Stimulated activated CD8-positive, alpha-beta memory T cell treated with anti-CD3 and anti-CD28 coated beads, Interleukin-7, amount 100 ng/mL, for 48 hours (primary cell): ENCODE measurements at regions not wholly inside any gene's neighbourhood (a gene's known extent, or its start where the extent isn't known, plus 50 kb on each side); places are given as distances from the start of the nearest gene placed in this dataset.
"Not testable (repeated sequence)": the region's sequence is repeated elsewhere in the genome, so short reads cannot be mapped to it uniquely, and the experiment has no call there.

ENCODE experiments used
- DNase-seq, 2 donors: peaks; one replicate each; pipeline ENCODE4 v3.0.0-alpha.2; 2020; ENCODE audit warnings: low read depth in 1 of 2; ENCODE audit errors: extremely low read depth in 1 of 2

- DNase-seq, result no peak
Observed at GRCh38 chr16:7867831-7868230, 535.2 kb downstream of the RBFOX1 start.

DNA sequence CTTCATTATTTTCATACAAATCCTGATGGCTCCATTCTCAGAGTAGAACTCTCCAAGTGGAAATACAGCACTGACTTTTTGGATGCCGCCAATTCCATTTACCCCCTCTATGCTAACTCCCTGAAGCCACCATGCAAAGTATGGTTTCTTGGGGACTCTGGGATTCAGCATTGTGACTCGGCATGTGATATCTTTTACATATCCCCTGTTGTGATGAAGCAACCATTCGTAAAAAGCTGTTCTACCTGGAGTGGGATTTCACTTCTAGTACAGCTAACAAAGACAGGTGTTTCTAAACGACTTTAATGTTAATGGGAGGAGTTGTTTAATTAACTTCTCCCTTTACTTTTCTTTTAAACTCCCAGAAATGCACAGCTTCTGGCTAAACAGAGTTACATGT, 533.5 kb downstream of the RBFOX1 start:
- no peak for DNase-seq

GRCh38 chr16:7865393-7865792, 532.7 kb downstream of the RBFOX1 start:
- not testable (repeated sequence) for DNase-seq

- DNase-seq, result no peak
Observed at GRCh38 chr16:7861891-7862582, 529.4 kb downstream of the RBFOX1 start.

- DNase-seq, result no peak
Observed at GRCh38 chr16:7853197-7853596, 520.6 kb downstream of the RBFOX1 start.

DNA sequence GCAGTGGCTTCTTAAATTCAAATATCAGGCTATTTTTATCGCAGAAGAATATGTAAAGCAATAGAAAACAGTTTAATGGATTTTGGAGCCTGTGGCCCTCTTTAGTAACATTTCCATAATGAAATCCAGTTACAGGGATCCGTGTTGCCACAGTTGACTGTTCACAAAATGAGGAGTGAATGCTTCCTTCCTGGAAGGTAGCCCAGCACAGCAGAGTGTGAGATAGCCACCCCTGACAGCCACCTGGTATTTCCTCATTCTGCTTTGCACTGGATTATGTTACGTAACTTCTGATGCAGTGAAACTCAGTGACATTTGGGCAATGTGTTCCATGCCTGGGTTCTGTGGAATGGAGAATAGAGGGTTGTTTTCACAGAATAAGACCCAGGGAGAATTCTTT, 517.2 kb downstream of the RBFOX1 start:
- no peak for DNase-seq

GRCh38 chr16:7843261-7843660, 510.6 kb downstream of the RBFOX1 start:
- DNase-seq, result no peak

GRCh38 chr16:7839568-7839967, 506.9 kb downstream of the RBFOX1 start:
- no peak for DNase-seq

GRCh38 chr16:7834771-7835431, 502.3 kb downstream of the RBFOX1 start:
- DNase-seq, result no peak

DNA sequence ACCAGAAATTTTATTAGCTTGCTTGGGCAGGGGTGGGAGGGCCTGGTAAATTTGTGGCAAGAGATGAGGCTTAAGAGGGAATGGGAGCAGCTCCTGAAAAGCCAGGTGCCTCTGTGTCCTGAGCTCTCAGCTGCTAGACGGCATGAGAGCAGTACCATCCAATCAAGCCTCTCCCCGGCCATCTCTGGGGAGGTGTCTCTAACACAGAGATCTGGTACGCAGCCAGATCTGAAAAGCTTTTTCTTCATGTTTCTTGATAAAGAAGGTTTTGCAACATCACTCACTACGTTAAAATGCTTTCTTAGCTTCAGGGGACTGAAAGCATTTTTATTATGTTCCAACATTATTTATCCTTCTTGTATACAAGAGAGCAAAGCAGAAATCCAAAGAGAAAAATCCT, 488.2 kb downstream of the RBFOX1 start:
- no peak for DNase-seq

DNA sequence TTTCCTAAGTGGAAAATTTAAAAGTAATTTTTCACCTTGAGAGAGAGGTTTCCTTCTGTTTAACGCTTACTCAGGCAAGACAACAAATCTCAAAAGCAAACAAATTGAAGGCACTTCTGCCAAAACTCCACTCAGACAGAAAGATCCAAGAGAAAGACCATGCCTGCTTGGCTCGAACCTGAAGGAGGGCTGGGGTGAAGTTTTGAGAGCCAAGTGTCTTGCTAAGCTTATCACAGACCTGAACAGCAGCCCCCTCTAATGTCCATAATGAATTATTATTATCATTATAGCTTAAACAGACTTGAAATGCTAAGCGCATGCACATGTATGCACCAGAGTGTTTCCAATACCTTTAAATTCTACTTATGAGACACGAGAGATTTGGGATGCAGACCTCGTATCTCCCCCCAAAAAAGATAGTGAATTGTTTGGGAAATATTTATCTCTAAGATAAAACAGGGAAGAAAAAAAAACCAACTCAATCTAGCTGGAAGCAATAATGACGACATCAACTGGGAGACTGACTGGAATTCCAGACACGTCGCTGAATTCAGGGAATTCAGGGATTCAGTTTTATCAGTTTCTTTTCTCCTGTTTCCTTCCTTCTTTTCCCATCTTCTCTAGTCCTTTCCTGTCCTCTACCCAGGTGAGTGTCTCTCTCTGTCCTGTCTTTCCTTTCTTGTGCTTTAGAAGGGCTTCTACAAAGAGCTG, 473.2 kb downstream of the RBFOX1 start:
- DNase-seq, result no peak

DNA sequence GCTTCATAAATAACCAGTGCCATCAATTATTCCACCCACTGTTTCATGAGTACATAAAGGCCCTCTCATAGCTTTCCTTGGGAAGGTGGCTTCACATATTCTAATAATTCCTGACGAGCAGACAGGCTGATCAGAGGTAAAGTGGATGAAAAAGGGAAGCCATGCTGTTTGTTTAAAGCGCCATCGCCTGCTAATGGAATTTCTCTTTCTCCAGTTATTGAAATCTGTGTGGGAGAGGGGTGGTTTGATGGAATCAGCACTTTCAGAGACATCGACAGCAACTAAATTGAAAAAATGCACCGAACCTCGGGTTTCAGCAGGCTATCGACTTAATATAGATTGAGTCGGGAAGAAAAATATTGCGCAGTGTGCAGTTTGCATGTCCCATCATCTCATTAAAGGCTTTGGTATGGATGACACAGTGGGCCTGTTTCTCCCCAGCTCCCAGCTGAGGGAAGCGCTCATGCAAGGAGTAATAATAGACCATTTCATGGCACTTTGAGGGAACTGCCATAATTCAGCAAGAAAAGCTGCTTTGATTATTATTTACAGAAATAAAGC, 472.1 kb downstream of the RBFOX1 start:
- DNase-seq, result no peak

GRCh38 chr16:7792346-7792745, 459.7 kb downstream of the RBFOX1 start:
- no peak for DNase-seq

- DNase-seq, result no peak
Observed at GRCh38 chr16:7791028-7791590, 458.5 kb downstream of the RBFOX1 start.

DNA sequence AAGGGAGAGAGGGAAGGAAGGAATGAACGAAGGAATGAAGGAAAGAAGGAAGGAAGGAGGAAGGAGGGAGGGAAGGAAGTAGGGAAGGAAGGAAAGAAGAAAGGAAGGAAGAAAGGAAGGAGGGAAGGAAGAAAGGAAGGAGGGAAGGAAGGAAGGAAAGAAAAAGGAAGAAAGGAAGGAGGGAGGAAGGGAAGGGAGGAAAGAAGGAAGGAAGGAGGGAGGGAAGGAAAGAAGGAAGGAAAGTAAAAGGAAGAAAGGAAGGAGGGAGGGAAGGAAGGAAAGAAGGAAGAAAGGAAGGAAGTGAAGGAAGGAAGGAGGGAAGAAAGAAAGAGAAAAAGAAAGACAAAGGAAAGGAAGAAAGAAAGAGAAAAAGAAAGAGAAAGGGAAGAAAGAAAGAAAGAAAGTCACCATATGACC, 442.4 kb downstream of the RBFOX1 start:
- no peak for DNase-seq

DNA sequence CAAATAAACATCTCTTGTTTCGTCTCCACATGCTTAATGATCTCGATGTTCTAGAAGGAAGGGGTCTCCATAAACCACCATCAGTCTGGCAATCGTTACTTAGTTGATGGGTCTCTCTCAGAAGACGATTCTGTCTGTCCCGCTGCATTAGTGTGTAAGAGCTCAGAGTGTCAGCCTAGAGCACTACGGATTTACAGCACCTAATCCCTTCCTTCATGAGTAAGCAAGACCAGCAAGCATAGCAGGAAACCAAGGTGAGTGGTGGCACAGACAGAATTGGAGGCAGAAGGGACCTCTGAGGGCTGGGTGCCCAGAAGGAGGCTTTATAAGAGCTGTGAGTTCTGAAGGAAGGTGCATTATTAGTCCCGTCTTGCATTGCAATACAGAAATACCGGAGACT, 440.1 kb downstream of the RBFOX1 start:
- no peak for DNase-seq

DNA sequence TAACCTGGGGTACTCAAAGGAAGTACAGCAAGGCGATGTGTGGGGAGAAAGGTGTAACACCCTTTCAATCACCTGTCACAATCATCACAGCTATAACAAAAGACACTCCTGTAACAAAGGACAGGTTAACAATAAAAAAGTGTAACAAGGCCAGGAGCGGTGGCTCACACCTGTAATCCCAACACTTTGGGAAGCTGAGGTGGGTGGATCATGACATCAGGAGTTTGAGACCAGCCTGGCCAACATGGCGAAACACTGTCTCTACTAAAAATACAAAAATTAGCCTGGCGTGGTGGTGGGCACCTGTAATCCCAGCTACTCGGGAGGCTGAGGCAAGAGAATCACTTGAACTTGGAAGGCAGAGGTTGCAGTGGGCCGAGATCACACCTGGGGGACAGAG, 436.4 kb downstream of the RBFOX1 start:
- not testable (repeated sequence) for DNase-seq

- no peak for DNase-seq
Observed at GRCh38 chr16:7765079-7765550, 432.5 kb downstream of the RBFOX1 start.

- DNase-seq, result no peak
Observed at GRCh38 chr16:7763111-7763510, 430.5 kb downstream of the RBFOX1 start.
